ENCODE measurements at regions not wholly inside any gene's neighbourhood (a gene's known extent, or its start where the extent isn't known, plus 50 kb on each side); places are given as distances from the start of the nearest gene placed in this dataset.

- H3K9me3 ChIP-seq = no peaks in the 10 kb centered on the region
- no peaks in the 10 kb centered on the region for H3K36me3 ChIP-seq
- no peak for DNase-seq
- no peak overlapping the region for H3K4me3 ChIP-seq
- H3K27me3 ChIP-seq = no peaks in the 10 kb centered on the region
- no peak for ATAC-seq
- TF ChIP-seq CTCF (IDR thresholded peaks at IDR 0.05) = no peak
- intact Hi-C loops (cut with DNase I) = no loop called here
- H3K4me1 ChIP-seq = no peaks in the 10 kb centered on the region
- H3K27ac ChIP-seq = no peak overlapping the region
Measured at GRCh38 chr1:90557706-90558105, 159.4 kb downstream of the BARHL2 start.

GRCh38 chr1:90550626-90551406, 166.3 kb downstream of the BARHL2 start:
- DNase-seq = no peak
- Histone ChIP-seq H3K27ac (no peak overlapping the region), H3K27me3 (no peaks in the 10 kb centered on the region), H3K4me3 (no peak overlapping the region), H3K9me3 (no peaks in the 10 kb centered on the region), H3K4me1 (no peaks in the 10 kb centered on the region), H3K36me3 (no peaks in the 10 kb centered on the region)
- ATAC-seq = no peak
- no peak for TF ChIP-seq CTCF (IDR thresholded peaks at IDR 0.05)
- intact Hi-C loops (cut with DNase I) = no loop called here

- Histone ChIP-seq H3K9me3 (no peaks in the 10 kb centered on the region), H3K4me1 (no peaks in the 10 kb centered on the region), H3K27ac (no peak overlapping the region), H3K4me3 (no peak overlapping the region), H3K27me3 (no peaks in the 10 kb centered on the region), H3K36me3 (no peaks in the 10 kb centered on the region)
- intact Hi-C loops (cut with DNase I) = no loop called here
- DNase-seq (no peak), ATAC-seq (no peak)
- TF ChIP-seq CTCF (IDR thresholded peaks at IDR 0.05) = no peak
Measured at GRCh38 chr1:90544356-90544755, 172.7 kb downstream of the BARHL2 start.

- H3K9me3 ChIP-seq = no peaks in the 10 kb centered on the region
- ATAC-seq = no peak
- TF ChIP-seq CTCF (IDR thresholded peaks at IDR 0.05) = no peak
- H3K4me3 ChIP-seq = no peak overlapping the region
- DNase-seq = no peak
- intact Hi-C loops (cut with DNase I) = no loop called here
- H3K27ac ChIP-seq = no peak overlapping the region
- no peaks in the 10 kb centered on the region for H3K4me1 ChIP-seq
- no peaks in the 10 kb centered on the region for H3K36me3 ChIP-seq
- no peaks in the 10 kb centered on the region for H3K27me3 ChIP-seq
Measured at GRCh38 chr1:90537606-90538362, 179.3 kb downstream of the BARHL2 start.

- TF ChIP-seq CTCF (IDR thresholded peaks at IDR 0.05) = no peak
- no peak overlapping the region for H3K27ac ChIP-seq
- H3K4me3 ChIP-seq = no peak overlapping the region
- no peaks in the 10 kb centered on the region for H3K4me1 ChIP-seq
- ATAC-seq (no peak), DNase-seq (no peak)
- no peaks in the 10 kb centered on the region for H3K9me3 ChIP-seq
- no peaks in the 10 kb centered on the region for H3K27me3 ChIP-seq
- intact Hi-C loops (cut with DNase I) = no loop called here
- H3K36me3 ChIP-seq = no peaks in the 10 kb centered on the region
Measured at GRCh38 chr1:90534663-90535295, 182.3 kb downstream of the BARHL2 start.

Data from left lung (tissue), 4 donors.